CD4-positive, alpha-beta memory T cell (primary cell): ENCODE measurements at regions not wholly inside any gene's neighbourhood (a gene's known extent, or its start where the extent isn't known, plus 50 kb on each side); places are given as distances from the start of the nearest gene placed in this dataset.

Experiments used
- CTCF ChIA-PET: fragments of 350-600 bp; sonication (Branson Sonifier 250); formaldehyde crosslinking; loops from one replicate; lab custom pipeline; 2021; ENCODE audit warnings: inconsistent platforms; ENCODE audit not compliant: partially characterized antibody; lab: Charles Lee
- POLR2A ChIA-PET: fragments of 350-600 bp; sonication (Branson Sonifier 250); formaldehyde crosslinking; loops from one replicate; lab custom pipeline; 2021; ENCODE audit not compliant: partially characterized antibody; lab: Charles Lee
- DNase-seq, 5 donors: peaks; one replicate each; pipeline versions ENCODE4 v3.0.0 to v3.0.0-alpha.2; 2020 to 2022; ENCODE audit warnings: mixed read lengths in 1 of 5
- H3K27ac ChIP-seq: one replicate; pipeline ENCODE4 v1.7.0; 2013; ENCODE audit warnings: low read depth, low read length
- H3K27me3 ChIP-seq: 2 replicates; pipeline ENCODE4 v1.7.0; 2013; ENCODE audit warnings: mild to moderate bottlenecking, low read length, moderate library complexity; ENCODE audit not compliant: insufficient read depth
- H3K36me3 ChIP-seq: 2 replicates; pipeline ENCODE4 v1.7.0; 2013; ENCODE audit warnings: mild to moderate bottlenecking, low read length, moderate library complexity; ENCODE audit not compliant: insufficient read depth
- H3K4me1 ChIP-seq: 2 replicates; pipeline ENCODE4 v1.7.0; 2013; ENCODE audit warnings: mild to moderate bottlenecking, low read length, moderate library complexity; ENCODE audit not compliant: insufficient read depth
- H3K4me3 ChIP-seq, 2 donors: one replicate each; pipeline ENCODE4 v1.7.0; 2013; ENCODE audit warnings: low read length in 2 of 2, mild to moderate bottlenecking in 1 of 2
- H3K9me3 ChIP-seq, 2 donors: one replicate each; pipeline ENCODE4 v1.7.0; 2013; ENCODE audit warnings: low read length in 2 of 2, control low read depth in 1 of 2; ENCODE audit not compliant: control insufficient read depth in 1 of 2
- H3K27ac Mint-ChIP-seq, 7 donors: one replicate each; pipeline ENCODE4 v1.8.0; 2020 to 2021; ENCODE audit warnings: mixed read lengths in 7 of 7, mild to moderate bottlenecking in 6 of 7, inconsistent platforms in 3 of 7, moderate library complexity in 3 of 7
- H3K27me3 Mint-ChIP-seq, 2 donors: one replicate each; pipeline ENCODE4 v1.8.0; 2020 to 2021; ENCODE audit warnings: mixed read lengths in 2 of 2
- H3K36me3 Mint-ChIP-seq, 2 donors: one replicate each; pipeline ENCODE4 v1.8.0; 2020 to 2021; ENCODE audit warnings: mixed read lengths in 2 of 2, inconsistent platforms in 1 of 2, mild to moderate bottlenecking in 1 of 2
- H3K4me1 Mint-ChIP-seq, 4 donors: one replicate each; pipeline ENCODE4 v1.8.0; 2020 to 2021; ENCODE audit warnings: mixed read lengths in 4 of 4, mild to moderate bottlenecking in 1 of 4
- H3K4me3 Mint-ChIP-seq, 8 donors: one replicate each; pipeline ENCODE4 v1.8.0; 2020 to 2021; ENCODE audit warnings: mixed read lengths in 8 of 8, mild to moderate bottlenecking in 7 of 8, moderate library complexity in 6 of 8, inconsistent platforms in 3 of 8
- H3K9me3 Mint-ChIP-seq, 8 donors: one replicate each; pipeline ENCODE4 v1.8.0; 2020 to 2021; ENCODE audit warnings: mixed read lengths in 8 of 8, mild to moderate bottlenecking in 5 of 8, inconsistent platforms in 3 of 8, moderate library complexity in 1 of 8
- intact Hi-C: fragments of 100-400 bp; cut with micrococcal nuclease; formaldehyde crosslinking; loops from one replicate; pipeline ENCODE4 v1.15.1; 2023

DNA sequence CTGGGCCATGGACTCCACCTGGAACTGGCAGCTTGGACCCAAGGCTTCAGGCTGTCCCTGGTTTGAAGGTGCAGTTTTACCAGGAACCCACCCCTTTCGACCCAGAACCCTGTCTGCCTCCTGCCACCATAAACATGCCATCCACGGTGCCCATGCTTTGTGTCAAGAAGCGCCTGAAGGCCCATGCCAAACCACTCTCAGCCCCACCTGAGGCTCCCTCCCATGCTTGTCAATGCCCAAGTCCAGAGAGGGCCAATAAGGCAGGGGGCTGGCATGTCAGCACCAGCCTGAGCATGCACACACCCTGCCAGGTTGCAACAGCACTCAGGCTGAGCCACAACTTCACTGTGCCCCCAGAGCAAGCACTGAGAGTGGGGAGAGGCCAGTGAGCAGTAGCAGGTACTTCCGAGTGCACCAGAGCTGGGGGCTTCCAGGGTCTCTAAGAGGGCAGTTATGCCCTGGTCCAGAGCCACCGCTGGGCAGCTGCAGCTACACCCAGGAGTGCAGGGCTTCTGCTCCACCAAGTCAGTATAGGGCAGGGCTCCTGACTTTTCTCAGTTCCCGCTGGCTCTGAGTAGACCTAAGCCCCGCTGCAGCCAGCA is 1256.0 kb downstream of the AMY1C start:
- H3K27ac ChIP-seq: no peak overlapping the region
- Mint-ChIP-seq H3K4me3 (no peak overlapping the region), H3K27me3 (no peaks in the 10 kb centered on the region), H3K27ac (no peak overlapping the region), H3K9me3 (peaks cover 0 to 14% (median 6%) of the 10 kb centered on the region in 8 donors), H3K4me1 (no peaks in the 10 kb centered on the region), H3K36me3 (no peaks in the 10 kb centered on the region)
- intact Hi-C loops: no loop called here
- H3K4me1 ChIP-seq: no peaks in the 10 kb centered on the region
- no peaks in the 10 kb centered on the region for H3K27me3 ChIP-seq
- no peaks in the 10 kb centered on the region for H3K36me3 ChIP-seq
- H3K9me3 ChIP-seq: peaks cover 0 to 7% of the 10 kb centered on the region in 2 donors
- ChIA-PET CTCF (no interaction called here), POLR2A (no interaction called here)
- DNase-seq: no peak
- no peak overlapping the region for H3K4me3 ChIP-seq

DNA sequence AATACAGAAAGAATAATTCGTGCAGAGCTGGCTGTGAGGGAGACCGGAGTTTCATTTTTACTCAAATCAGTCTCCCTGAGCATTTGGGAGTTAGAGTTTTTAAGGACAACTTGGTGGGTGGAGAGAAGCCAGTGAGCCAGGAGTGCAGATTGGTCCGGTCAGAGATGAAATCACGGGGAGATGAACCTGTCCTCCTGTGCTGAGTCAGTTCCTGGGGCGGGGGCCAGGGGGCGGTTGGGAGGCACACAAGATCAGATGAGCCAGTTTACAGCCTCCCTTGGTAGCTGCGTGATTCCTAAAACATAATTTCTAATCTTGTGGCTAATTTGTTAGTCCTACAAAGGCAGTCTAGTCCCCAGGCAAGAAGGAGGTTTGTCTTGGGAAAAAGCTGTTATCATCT is 1267.9 kb downstream of the AMY1C start:
- ChIA-PET CTCF (no interaction called here), POLR2A (no interaction called here)
- H3K36me3 Mint-ChIP-seq: no peaks in the 10 kb centered on the region
- no peak for DNase-seq
- no peaks in the 10 kb centered on the region for H3K4me1 ChIP-seq
- H3K27ac Mint-ChIP-seq: no peak overlapping the region
- peaks cover 3 to 26% (median 15%) of the 10 kb centered on the region in 8 donors for H3K9me3 Mint-ChIP-seq
- H3K4me3 Mint-ChIP-seq: no peak overlapping the region
- intact Hi-C loops: no loop called here
- H3K27ac ChIP-seq: no peak overlapping the region
- H3K27me3 Mint-ChIP-seq: no peaks in the 10 kb centered on the region
- no peaks in the 10 kb centered on the region for H3K4me1 Mint-ChIP-seq
- no peak overlapping the region for H3K4me3 ChIP-seq
- H3K36me3 ChIP-seq: no peaks in the 10 kb centered on the region
- H3K27me3 ChIP-seq: no peaks in the 10 kb centered on the region
- H3K9me3 ChIP-seq: no peaks in the 10 kb centered on the region

DNA sequence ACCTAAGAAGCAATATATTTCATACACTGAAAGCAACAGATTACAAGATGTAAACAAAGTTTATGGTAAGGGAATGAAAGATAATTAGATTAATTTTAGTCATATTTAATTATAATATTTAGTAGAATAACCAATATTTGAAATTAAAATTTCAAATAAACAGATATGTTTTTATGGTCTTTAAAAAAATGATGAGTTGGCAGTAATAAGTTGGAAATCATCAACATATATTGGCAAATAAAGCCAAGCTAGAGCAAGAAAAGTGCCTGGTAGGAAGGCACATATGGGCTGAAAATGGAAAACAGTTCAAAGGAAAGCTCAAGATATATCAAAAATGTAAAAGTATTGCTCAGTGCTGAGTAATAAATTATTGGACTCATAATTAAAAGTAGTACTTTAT is 1274.0 kb downstream of the AMY1C start:
- Mint-ChIP-seq H3K9me3 (peaks cover 2 to 23% (median 14%) of the 10 kb centered on the region in 8 donors), H3K4me3 (no peak overlapping the region), H3K27ac (no peak overlapping the region), H3K36me3 (no peaks in the 10 kb centered on the region), H3K27me3 (no peaks in the 10 kb centered on the region), H3K4me1 (no peaks in the 10 kb centered on the region)
- no peak for DNase-seq
- intact Hi-C loops: no loop called here
- Histone ChIP-seq H3K4me3 (no peak overlapping the region), H3K9me3 (peaks cover 0 to 3% of the 10 kb centered on the region in 2 donors), H3K36me3 (no peaks in the 10 kb centered on the region), H3K27ac (no peak overlapping the region), H3K27me3 (no peaks in the 10 kb centered on the region), H3K4me1 (no peaks in the 10 kb centered on the region)
- ChIA-PET CTCF (no interaction called here), POLR2A (no interaction called here)

DNA sequence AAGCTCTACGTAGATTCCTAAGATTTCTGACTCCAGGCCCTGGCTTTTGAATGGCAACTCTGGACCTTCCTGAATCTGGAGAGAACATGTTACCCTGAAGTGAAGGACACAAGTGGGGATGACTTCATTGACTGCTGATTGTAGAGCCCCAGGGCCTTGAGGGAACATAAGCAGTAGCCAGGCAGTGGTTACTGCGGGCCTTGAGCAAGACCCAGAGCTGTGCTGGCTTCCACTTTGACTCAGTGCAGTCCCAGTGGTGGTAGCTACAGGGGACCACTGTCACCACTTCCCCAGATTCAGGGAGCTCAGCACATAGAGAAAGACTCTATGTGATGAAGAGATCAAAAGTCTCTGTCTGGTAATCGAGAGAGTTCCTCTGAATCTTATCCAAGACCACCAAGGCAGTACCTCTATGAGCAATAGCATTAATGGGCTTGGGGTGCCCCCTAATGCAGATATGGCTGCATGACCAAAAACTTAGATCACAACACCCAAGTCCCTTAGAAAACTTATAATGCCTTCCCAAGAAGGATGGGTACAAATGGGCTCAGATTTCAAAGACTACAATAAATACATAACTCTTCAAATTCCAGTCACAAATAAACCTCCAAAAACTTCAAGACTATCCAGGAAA is 1278.3 kb downstream of the AMY1C start:
- H3K36me3 ChIP-seq: no peaks in the 10 kb centered on the region
- peaks cover 0 to 3% of the 10 kb centered on the region in 2 donors for H3K9me3 ChIP-seq
- Mint-ChIP-seq H3K4me1 (no peaks in the 10 kb centered on the region), H3K27me3 (no peaks in the 10 kb centered on the region), H3K9me3 (peaks cover 2 to 24% (median 13%) of the 10 kb centered on the region in 8 donors), H3K27ac (no peak overlapping the region), H3K4me3 (no peak overlapping the region), H3K36me3 (no peaks in the 10 kb centered on the region)
- ChIA-PET POLR2A (no interaction called here), CTCF (no interaction called here)
- H3K4me1 ChIP-seq: no peaks in the 10 kb centered on the region
- no peak for DNase-seq
- intact Hi-C loops: no loop called here
- no peak overlapping the region for H3K27ac ChIP-seq
- no peaks in the 10 kb centered on the region for H3K27me3 ChIP-seq
- H3K4me3 ChIP-seq: no peak overlapping the region

DNA sequence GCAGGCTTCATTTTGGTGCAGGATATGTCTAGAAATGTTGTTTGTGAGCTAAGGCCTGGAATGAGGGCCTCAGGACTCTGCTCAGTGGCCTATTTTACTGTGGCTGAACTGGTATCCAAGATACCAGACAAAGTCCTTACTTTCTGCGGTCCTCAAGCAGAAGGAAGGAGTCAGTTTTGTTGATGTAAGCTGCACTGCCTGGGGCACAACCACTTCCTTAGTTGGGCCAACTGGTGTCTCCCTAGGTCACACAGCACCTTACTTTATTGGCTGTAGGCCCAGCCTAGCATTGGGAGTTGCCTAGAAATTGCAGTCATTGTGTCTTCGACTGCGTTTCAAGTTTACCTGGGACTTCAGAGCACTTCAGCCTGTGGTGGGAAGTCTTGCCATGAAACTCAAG is 1322.7 kb downstream of the AMY1C start:
- H3K9me3 Mint-ChIP-seq: peaks cover 3 to 35% (median 23%) of the 10 kb centered on the region in 8 donors
- H3K27ac Mint-ChIP-seq: no peak overlapping the region
- no peaks in the 10 kb centered on the region for H3K27me3 ChIP-seq
- H3K9me3 ChIP-seq: no peaks in the 10 kb centered on the region
- ChIA-PET CTCF (no interaction called here), POLR2A (no interaction called here)
- DNase-seq: no peak
- no peak overlapping the region for H3K4me3 Mint-ChIP-seq
- H3K4me3 ChIP-seq: no peak overlapping the region
- no peaks in the 10 kb centered on the region for H3K27me3 Mint-ChIP-seq
- H3K36me3 ChIP-seq: no peaks in the 10 kb centered on the region
- no peak overlapping the region for H3K27ac ChIP-seq
- no peaks in the 10 kb centered on the region for H3K36me3 Mint-ChIP-seq
- no peaks in the 10 kb centered on the region for H3K4me1 Mint-ChIP-seq
- intact Hi-C loops: no loop called here
- H3K4me1 ChIP-seq: no peaks in the 10 kb centered on the region

DNA sequence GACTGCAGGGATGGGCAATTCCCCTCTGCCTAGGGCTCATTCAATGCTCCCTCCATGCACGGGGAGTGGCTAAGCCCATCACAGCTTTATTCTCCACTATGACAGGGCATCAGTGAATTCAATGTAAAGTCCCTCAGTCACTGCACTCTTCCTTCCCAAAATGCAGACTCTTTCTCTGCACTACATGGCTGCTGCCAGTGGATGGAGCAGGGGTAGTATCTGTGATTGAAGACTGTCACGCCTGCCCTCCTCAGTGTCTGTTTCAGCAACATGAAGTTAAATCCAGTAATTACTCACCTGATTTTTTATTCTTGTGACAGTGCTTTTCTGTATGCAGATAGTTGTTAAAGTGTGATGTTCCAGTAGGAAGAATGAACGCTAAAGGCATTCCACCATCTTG is 1323.2 kb downstream of the AMY1C start:
- DNase-seq: no peak
- no peak overlapping the region for H3K4me3 ChIP-seq
- H3K36me3 Mint-ChIP-seq: no peaks in the 10 kb centered on the region
- no peaks in the 10 kb centered on the region for H3K4me1 ChIP-seq
- H3K27me3 Mint-ChIP-seq: no peaks in the 10 kb centered on the region
- ChIA-PET POLR2A (no interaction called here), CTCF (no interaction called here)
- no peaks in the 10 kb centered on the region for H3K4me1 Mint-ChIP-seq
- H3K36me3 ChIP-seq: no peaks in the 10 kb centered on the region
- H3K27ac Mint-ChIP-seq: no peak overlapping the region
- H3K27me3 ChIP-seq: no peaks in the 10 kb centered on the region
- no peak overlapping the region for H3K4me3 Mint-ChIP-seq
- no peaks in the 10 kb centered on the region for H3K9me3 ChIP-seq
- H3K9me3 Mint-ChIP-seq: peaks cover 3 to 33% (median 22%) of the 10 kb centered on the region in 8 donors
- intact Hi-C loops: no loop called here
- H3K27ac ChIP-seq: no peak overlapping the region

DNA sequence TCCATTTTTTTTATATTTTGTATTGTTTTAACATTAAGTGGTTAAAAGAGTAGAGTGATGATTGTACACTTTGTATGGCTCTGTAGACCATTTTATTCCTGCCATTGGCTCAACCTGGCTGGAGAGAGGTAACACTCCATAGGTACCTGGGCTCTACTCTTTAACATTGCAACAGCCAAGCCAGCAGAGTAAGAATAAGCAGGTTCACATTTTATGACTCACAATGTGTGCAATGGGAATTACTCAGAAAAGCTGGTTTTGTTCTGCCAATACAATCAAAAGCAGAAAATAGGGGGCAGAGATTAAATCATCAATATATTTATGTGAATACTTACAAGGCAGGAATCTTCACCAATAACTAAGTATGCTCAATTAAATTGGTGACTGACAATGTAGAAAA is 1324.0 kb downstream of the AMY1C start:
- intact Hi-C loops: no loop called here
- POLR2A ChIA-PET: no interaction called here
- CTCF ChIA-PET: no interaction called here
- no peaks in the 10 kb centered on the region for H3K27me3 Mint-ChIP-seq
- Histone ChIP-seq H3K9me3 (no peaks in the 10 kb centered on the region), H3K36me3 (no peaks in the 10 kb centered on the region), H3K4me1 (no peaks in the 10 kb centered on the region), H3K4me3 (no peak overlapping the region), H3K27ac (no peak overlapping the region), H3K27me3 (no peaks in the 10 kb centered on the region)
- DNase-seq: no peak
- no peak overlapping the region for H3K4me3 Mint-ChIP-seq
- peaks cover 3 to 31% (median 16%) of the 10 kb centered on the region in 8 donors for H3K9me3 Mint-ChIP-seq
- no peak overlapping the region for H3K27ac Mint-ChIP-seq
- H3K4me1 Mint-ChIP-seq: no peaks in the 10 kb centered on the region
- no peaks in the 10 kb centered on the region for H3K36me3 Mint-ChIP-seq
